HAP-1 (cell line): ENCODE measurements at regions not wholly inside any gene's neighbourhood (a gene's known extent, or its start where the extent isn't known, plus 50 kb on each side); places are given as distances from the start of the nearest gene placed in this dataset.

Source experiments
- DNase-seq, 2 experiments: peaks; one replicate each; pipeline ENCODE4 v3.0.0-alpha.2; 2016 to 2020; ENCODE audit warnings: low spot score in 2 of 2
- H3K27me3 ChIP-seq: fragments of 250-450 bp; sonication (Bioruptor Pico); 2 replicates; pipeline ENCODE4 v1.5.1; 2020; ENCODE audit warnings: low read depth, mild to moderate bottlenecking, moderate library complexity
- H3K36me3 ChIP-seq: fragments of 250-450 bp; sonication (Bioruptor Pico); replicated peaks from 2 replicates; pipeline ENCODE4 v1.5.1; 2020; ENCODE audit warnings: mild to moderate bottlenecking
- H3K4me1 ChIP-seq: fragments of 250-450 bp; sonication (Bioruptor Pico); 2 replicates; pipeline ENCODE4 v1.5.1; 2020; ENCODE audit warnings: mild to moderate bottlenecking
- H3K4me3 ChIP-seq: fragments of 250-450 bp; sonication (Bioruptor Pico); 2 replicates; pipeline ENCODE4 v1.5.1; 2020; ENCODE audit warnings: mild to moderate bottlenecking, moderate library complexity
- H3K9me3 ChIP-seq: fragments of 250-450 bp; sonication (Bioruptor Pico); 2 replicates; pipeline ENCODE4 v1.5.1; 2020; ENCODE audit warnings: mild to moderate bottlenecking, moderate library complexity
- in situ Hi-C: fragments of 300-500 bp; cut with MboI; formaldehyde crosslinking; loops from 3 replicates; pipeline ENCODE4 v1.14.3; 2020; ENCODE audit warnings: low sequenced_read_pairs, inconsistent platforms, mixed read lengths

DNA sequence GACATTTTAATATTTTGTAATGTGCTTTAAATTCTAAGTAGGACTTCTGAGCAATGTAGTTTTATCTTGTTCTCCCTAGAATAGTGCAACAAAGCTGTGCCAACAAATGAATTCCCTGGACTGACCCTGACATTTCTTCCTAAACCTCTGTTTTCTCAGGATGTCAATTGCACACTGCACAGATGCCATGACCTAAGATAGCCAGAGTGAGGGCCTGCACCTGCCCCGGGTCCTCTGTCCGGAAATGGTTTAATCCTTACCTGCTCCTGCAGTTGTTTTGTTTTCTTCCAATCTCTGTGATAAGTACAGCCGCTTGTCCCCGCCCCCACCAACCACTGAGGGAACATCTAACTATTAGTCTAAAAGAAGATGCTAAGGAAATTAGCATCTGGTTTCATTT is 831.5 kb downstream of the GALC start:
- H3K9me3 ChIP-seq = no peaks in the 10 kb centered on the region
- DNase-seq = no peak
- H3K36me3 ChIP-seq = no peaks in the 10 kb centered on the region
- H3K4me1 ChIP-seq = no peaks in the 10 kb centered on the region
- in situ Hi-C loops = no loop called here
- H3K27me3 ChIP-seq = no peaks in the 10 kb centered on the region
- no peak overlapping the region for H3K4me3 ChIP-seq

DNA sequence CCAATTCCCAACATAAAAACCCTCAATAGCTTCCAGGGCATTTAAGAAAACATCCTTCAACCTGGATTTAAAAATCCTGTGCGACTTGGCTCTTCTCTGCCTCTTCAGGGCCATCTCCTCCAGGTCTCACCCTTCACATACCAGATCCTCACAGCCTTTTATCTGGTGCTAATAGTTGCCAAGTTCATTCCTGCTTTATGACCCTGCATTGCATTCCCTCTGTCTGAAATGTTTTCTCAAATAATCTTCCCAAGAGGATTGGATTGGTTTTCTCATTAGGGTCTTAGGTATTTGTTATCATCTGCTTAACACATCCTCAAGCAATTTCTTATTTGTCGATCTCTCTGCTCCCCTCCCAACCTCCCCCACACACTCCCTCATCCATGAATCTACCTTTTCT is 832.0 kb downstream of the GALC start:
- in situ Hi-C loops = no loop called here

DNA sequence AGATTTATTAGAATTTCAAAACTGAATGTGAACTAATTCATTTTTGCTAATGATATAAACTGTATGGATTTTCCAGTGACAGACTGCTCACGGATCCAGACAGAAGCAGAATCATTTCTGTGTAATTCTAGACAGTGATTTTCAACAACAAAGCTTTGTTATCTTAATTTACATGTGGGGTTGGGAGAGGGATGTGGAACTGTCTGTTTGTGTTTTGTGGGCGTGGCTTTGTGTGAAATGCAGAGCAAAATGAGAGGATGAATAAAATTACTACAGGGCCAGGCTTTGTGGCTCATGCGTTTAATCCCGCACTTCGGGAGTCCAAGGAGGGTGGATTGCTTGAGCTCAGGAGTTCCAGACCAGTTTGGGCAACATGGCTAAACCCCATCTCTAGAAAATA is 834.7 kb downstream of the GALC start:
- no peaks in the 10 kb centered on the region for H3K9me3 ChIP-seq
- DNase-seq = no peak
- no peaks in the 10 kb centered on the region for H3K27me3 ChIP-seq
- H3K4me1 ChIP-seq = no peaks in the 10 kb centered on the region
- in situ Hi-C loops = no loop called here
- H3K4me3 ChIP-seq = no peak overlapping the region
- no peaks in the 10 kb centered on the region for H3K36me3 ChIP-seq

More for the DNA sequence above, 832.0 kb downstream of the GALC start:
- DNase-seq = no peak
- H3K9me3 ChIP-seq = no peaks in the 10 kb centered on the region
- no peaks in the 10 kb centered on the region for H3K36me3 ChIP-seq
- H3K27me3 ChIP-seq = no peaks in the 10 kb centered on the region
- no peak overlapping the region for H3K4me3 ChIP-seq
- H3K4me1 ChIP-seq = no peaks in the 10 kb centered on the region

DNA sequence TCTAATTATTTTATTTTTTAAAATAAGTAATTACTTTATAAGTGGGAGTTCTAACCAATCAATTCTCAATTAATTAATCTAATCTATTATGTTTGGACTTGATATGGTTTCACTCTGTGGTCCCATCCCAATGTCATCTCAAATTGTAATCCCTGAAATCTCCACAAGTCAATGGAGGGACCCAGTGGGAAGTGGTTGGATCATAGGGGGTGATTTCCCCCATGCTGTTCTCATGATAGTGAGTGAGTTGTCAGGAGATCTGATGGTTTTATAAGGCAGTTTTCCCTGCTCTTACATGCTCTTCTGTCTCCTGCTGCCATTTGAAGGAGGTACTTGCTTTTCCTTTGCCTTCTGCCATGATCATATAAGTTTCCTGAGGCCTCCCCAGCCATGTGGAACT is 836.1 kb downstream of the GALC start:
- Histone ChIP-seq H3K36me3 (no peaks in the 10 kb centered on the region), H3K4me1 (no peaks in the 10 kb centered on the region), H3K9me3 (no peaks in the 10 kb centered on the region), H3K4me3 (no peak overlapping the region), H3K27me3 (no peaks in the 10 kb centered on the region)
- in situ Hi-C loops = no loop called here
- DNase-seq = no peak

DNA sequence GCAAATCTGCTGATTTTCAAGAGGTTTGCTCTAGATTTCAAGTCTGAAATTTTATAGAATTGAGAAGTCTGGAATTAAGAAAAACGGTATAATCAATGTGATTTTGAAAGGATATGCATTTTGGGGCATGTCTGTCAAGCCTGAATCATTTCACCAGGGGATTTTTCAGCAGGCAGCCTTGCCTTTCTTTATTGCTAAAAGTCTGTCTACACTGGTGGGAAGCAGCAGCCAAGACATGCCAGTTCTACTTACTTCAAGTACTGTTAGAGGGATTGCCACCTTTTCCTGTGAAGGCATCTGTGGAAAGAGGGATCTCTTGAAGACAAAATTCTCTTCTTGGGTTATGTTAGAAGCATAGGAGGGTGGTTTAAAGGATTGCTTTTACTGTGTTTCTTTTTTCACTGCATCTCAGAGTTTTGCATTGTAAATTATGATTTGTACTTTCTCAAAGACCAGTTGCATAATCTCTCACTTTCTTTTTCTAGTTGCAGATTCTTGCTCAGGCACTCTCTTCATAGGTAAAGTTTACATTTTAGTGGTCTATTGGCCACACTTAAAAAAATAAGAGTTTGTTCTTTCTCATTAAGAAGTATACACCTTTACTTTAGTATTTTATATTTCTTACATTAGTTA is 837.0 kb downstream of the GALC start:
- H3K4me1 ChIP-seq = no peaks in the 10 kb centered on the region
- no peaks in the 10 kb centered on the region for H3K9me3 ChIP-seq
- H3K27me3 ChIP-seq = no peaks in the 10 kb centered on the region
- no peaks in the 10 kb centered on the region for H3K36me3 ChIP-seq
- in situ Hi-C loops = no loop called here
- H3K4me3 ChIP-seq = no peak overlapping the region
- no peak for DNase-seq

DNA sequence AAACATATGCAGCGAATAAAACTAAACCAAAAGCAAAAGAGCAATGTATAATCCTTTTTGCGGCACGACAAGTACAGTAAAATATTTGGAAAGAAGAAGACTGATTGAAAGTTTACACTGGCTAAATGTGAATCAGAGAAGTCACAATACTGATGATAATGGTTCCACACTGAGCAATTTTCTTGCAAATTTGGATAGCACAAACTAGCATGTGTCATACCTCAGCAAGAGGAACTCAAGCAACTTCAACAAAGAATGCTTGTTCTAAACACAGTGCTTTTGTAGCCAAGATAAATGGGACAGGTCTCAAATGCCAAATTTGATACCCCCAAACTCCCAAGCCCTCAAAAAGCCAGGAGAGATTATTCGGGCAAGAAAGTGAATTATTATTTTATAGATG is 839.1 kb downstream of the GALC start:
- no peaks in the 10 kb centered on the region for H3K27me3 ChIP-seq
- H3K36me3 ChIP-seq = no peaks in the 10 kb centered on the region

DNA sequence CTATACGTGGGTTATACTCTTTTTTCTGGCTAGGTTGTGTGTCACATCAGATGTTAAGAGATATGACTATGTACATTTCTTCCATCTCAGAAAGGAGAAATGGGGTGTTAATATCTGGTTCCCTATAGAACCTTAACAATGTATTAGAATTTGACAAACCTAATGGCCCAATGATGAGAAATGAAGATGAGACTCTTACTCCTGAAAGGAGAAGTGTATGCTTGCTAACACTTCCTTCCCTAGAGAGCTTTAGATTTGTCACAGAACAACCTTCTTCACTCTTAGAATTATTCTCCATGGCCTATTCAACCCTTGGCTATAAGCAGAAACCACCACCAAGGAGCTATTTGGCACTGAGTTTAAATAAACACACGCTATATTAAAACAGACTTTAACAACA is 839.6 kb downstream of the GALC start:
- Histone ChIP-seq H3K9me3 (no peaks in the 10 kb centered on the region), H3K27me3 (no peaks in the 10 kb centered on the region), H3K36me3 (no peaks in the 10 kb centered on the region), H3K4me1 (no peaks in the 10 kb centered on the region), H3K4me3 (no peak overlapping the region)
- in situ Hi-C loops = no loop called here
- DNase-seq = no peak

More for the DNA sequence above, 839.1 kb downstream of the GALC start:
- no peak overlapping the region for H3K4me3 ChIP-seq
- no peaks in the 10 kb centered on the region for H3K9me3 ChIP-seq
- H3K4me1 ChIP-seq = no peaks in the 10 kb centered on the region
- in situ Hi-C loops = no loop called here
- DNase-seq = no peak

DNA sequence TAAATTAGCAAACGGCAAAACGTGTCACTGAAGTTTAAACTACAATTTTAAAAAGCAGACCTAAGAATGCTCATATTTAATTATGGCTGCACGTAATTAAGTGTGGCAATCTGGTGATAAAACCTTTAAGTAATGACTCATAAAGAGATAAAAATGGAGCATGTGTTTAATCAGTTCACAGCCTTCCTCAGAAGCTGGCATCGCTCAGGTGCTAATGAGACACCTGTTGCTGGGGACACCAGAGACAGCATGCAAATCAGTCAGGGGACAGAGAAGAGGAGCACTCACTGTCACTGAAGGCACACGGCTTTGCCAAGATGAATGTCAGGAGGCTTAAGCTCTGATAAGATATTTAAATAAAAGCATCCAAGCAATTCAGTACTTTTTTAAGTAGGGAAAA is 840.3 kb downstream of the GALC start:
- no peaks in the 10 kb centered on the region for H3K27me3 ChIP-seq
- in situ Hi-C loops = no loop called here

DNA sequence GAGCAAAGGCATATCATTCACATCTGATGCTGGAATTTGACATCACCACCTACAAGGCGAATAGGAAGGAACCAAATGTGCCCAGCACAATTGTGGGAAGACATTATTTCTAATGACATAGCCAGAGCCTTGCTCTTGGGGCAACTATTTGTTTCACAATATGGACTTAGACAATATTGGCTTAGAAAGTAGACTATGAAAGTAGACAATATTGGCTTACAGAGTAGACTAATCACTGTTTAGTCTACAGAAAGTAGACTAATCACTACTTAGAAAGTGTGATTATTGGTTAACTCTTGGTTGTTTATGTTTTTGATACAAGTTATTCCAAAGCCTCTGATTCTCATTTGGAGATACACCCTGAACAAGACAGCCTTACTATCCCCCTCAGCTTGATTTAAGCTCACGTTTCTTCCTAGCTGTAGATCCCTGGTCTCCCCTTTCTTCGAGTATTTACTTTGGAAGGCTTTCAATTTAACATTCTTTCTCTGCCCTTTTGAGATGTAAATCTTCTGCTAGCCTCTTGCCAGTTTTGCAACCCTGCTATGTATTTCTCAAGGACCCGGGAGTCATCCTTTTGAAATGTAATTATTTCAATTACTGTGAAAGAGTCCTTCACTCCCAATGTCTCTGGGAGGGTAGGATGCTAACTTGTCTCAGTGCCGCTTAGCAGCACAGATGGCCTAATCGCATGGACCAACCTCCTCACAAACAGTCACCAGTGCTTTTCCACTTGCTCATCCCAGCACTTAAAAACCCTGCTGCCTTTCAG is 843.2 kb downstream of the GALC start:
- Histone ChIP-seq H3K27me3 (no peaks in the 10 kb centered on the region), H3K36me3 (no peaks in the 10 kb centered on the region), H3K4me1 (no peaks in the 10 kb centered on the region), H3K9me3 (no peaks in the 10 kb centered on the region), H3K4me3 (no peak overlapping the region)
- in situ Hi-C loops = no loop called here
- peak in 1 of 2 experiments; percentile 17 for DNase-seq

More for the DNA sequence above, 840.3 kb downstream of the GALC start:
- H3K9me3 ChIP-seq = no peaks in the 10 kb centered on the region
- no peak overlapping the region for H3K4me3 ChIP-seq
- no peaks in the 10 kb centered on the region for H3K36me3 ChIP-seq
- H3K4me1 ChIP-seq = no peaks in the 10 kb centered on the region
- DNase-seq = no peak

DNA sequence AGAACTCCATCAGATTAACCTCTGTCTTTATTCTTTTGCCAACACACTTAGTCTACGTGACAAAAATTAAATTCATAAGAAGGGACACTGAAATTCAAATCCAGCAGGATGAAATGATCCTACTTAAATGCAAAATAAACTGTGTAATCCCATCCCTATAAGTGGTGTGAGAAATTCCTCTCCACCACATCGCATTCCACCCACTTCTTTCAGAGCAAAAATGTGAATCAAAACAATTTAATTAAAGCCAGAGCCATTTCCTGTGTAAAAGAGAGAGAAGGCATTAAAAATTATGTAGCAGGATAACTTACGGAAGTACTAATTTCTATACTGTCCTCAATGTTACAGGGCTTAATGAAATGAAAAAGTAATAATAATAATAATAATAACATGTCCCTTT is 844.3 kb downstream of the GALC start:
- Histone ChIP-seq H3K27me3 (no peaks in the 10 kb centered on the region), H3K4me3 (no peak overlapping the region), H3K36me3 (no peaks in the 10 kb centered on the region), H3K4me1 (no peaks in the 10 kb centered on the region), H3K9me3 (no peaks in the 10 kb centered on the region)
- in situ Hi-C loops = no loop called here
- DNase-seq = no peak

DNA sequence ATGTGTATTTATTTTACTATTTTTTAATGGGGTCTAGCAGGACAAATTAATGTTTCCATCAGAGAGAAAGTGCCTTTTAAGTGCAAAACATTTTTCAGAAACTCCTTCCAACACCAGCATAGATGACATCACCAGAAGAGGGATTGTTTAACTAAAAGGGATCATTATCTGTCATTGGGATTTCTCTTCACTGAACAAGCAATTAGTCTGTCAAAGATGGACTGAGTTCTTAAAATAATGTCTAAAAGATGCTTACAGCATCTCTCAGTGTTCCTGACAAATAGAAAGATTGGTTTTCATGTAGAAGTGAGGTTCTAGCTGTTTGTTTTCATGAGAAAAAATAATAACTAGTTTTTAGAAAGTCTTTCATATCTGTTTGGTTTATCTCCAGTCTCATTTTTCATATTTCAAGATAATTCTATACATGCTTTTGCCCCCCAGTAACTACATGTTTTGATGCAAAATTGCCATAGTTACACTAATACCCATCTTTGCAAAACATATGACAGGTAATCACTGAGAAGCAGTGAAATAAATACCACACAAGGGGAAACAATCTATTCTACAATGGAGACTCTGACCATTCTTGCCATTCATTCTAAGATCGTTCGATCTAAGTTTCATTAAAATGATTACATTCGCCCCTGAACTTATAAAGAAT is 850.3 kb downstream of the GALC start:
- in situ Hi-C loops = no loop called here
- no peak overlapping the region for H3K4me3 ChIP-seq

DNA sequence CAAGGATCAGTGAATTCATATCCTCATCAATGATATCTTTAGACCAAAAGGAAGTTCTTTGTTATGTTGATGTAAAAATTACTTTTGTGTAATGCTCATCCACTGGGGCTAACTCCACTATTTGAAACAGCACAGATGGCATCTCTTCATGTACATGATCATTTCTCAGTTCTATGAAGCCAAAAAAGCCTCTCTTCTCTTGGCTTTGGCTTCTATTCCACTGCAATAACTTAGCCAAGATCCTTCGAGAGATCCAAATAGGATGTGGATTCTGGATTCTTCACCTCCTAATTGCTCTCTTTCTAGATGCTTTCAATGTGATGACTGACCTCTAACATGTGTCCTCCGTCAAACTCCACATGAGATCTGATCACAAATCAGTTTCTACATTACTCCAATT is 851.2 kb downstream of the GALC start:
- no peak overlapping the region for H3K4me3 ChIP-seq
- no peaks in the 10 kb centered on the region for H3K9me3 ChIP-seq
- no peak for DNase-seq
- H3K36me3 ChIP-seq = no peaks in the 10 kb centered on the region
- in situ Hi-C loops = no loop called here
- H3K4me1 ChIP-seq = no peaks in the 10 kb centered on the region
- no peaks in the 10 kb centered on the region for H3K27me3 ChIP-seq

More for the DNA sequence above, 850.3 kb downstream of the GALC start:
- H3K4me1 ChIP-seq = no peaks in the 10 kb centered on the region
- H3K27me3 ChIP-seq = no peaks in the 10 kb centered on the region
- H3K36me3 ChIP-seq = no peaks in the 10 kb centered on the region
- DNase-seq = no peak
- H3K9me3 ChIP-seq = no peaks in the 10 kb centered on the region

DNA sequence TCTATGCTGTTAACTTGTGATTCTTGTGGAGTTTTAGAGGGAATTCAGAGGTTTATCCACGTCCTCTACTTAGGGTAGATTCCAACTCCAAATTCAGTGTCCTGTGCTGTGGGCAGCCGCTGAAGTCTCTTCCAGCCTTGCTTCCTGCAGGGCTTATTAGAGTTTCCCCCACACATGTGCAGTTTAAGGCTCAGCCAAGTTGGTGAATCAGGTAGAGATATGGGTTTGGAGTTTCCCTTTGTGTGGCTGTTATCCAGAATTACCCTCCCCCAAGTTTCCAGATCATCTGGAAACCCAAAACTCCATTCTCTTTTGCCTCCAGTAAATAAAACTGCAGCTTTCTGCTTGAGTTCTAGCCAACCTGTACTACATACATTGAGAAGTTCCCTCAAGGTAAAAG is 853.7 kb downstream of the GALC start:
- no peak for DNase-seq
- Histone ChIP-seq H3K4me1 (no peaks in the 10 kb centered on the region), H3K4me3 (no peak overlapping the region), H3K36me3 (no peaks in the 10 kb centered on the region), H3K9me3 (no peaks in the 10 kb centered on the region), H3K27me3 (no peaks in the 10 kb centered on the region)
- in situ Hi-C loops = no loop called here

DNA sequence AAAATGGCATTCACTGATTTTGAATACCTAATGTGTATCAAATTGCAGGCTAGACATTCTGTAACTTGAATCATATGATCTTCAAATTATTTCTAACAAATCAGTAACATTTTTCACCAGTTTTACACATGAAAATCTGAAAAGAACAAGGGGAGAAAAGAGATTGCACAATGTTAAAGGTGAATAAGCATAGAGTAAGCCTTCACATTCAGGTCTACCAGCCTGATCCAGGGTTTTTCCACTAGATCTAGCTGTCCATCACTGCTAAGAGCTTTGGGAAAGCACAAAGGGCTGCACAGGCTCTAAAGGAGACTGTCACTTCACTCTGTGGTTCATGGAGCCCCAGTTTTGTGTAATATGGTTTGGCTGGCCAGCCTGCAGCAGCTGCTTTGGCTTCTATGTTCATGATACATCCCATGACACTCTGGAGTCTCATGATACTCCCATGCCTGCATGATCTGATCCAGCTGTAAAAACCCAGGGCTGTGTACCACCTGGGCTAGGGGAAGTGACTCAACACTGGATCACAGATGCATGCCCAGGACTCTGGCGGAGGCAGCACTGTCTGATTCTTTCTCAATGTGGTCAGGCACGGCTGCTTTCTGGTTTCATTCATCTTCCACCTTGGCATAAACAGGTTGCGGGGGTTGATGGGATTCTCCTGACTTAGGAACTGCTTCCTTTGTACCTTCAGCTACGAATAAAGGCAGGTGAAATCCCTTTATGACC is 859.7 kb downstream of the GALC start:
- in situ Hi-C loops = no loop called here
- Histone ChIP-seq H3K4me1 (no peaks in the 10 kb centered on the region), H3K36me3 (no peaks in the 10 kb centered on the region), H3K9me3 (no peaks in the 10 kb centered on the region), H3K27me3 (no peaks in the 10 kb centered on the region), H3K4me3 (no peak overlapping the region)
- DNase-seq = no peak
